Loucy (cell line): ENCODE measurements at regions not wholly inside any gene's neighbourhood (a gene's known extent, or its start where the extent isn't known, plus 50 kb on each side); places are given as distances from the start of the nearest gene placed in this dataset.

Experiments used
- EZH2phosphoT487 ChIP-seq: fragments of 200-600 bp; IDR thresholded peaks from 2 replicates; pipeline ENCODE4 v1.6.1; 2018; ENCODE audit warnings: antibody characterized with exemption, mild to moderate bottlenecking, moderate library complexity, borderline replicate concordance
- TF ChIP-seq, protein P1 (sequence below): fragments of 200-600 bp; sonication (generic); conservative IDR thresholded peaks from 2 replicates; pipeline ENCODE4 v1.5.1; 2014; ENCODE audit warnings: mild to moderate bottlenecking, antibody characterized with exemption, low read length

DNA sequence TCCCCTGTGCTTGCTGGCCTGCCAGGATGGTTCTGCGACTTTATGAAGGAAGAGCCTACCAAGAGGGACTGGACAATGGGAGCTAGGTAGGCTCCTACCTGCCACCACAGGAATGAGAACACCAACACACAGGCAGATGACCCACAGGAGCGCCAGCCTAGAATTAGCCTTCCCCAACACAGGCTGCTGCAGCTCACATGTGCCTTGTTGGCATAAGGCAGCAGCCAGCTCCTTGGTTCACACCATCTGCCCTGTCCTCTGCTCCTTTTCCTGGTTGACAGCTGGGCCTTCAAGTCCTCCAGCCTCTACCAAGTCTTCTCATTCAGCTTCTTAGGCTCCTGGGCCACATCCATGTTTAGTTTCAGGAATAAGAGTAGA lies 705.4 kb upstream of the RAB6C start:
- TF ChIP-seq, protein P1, sequence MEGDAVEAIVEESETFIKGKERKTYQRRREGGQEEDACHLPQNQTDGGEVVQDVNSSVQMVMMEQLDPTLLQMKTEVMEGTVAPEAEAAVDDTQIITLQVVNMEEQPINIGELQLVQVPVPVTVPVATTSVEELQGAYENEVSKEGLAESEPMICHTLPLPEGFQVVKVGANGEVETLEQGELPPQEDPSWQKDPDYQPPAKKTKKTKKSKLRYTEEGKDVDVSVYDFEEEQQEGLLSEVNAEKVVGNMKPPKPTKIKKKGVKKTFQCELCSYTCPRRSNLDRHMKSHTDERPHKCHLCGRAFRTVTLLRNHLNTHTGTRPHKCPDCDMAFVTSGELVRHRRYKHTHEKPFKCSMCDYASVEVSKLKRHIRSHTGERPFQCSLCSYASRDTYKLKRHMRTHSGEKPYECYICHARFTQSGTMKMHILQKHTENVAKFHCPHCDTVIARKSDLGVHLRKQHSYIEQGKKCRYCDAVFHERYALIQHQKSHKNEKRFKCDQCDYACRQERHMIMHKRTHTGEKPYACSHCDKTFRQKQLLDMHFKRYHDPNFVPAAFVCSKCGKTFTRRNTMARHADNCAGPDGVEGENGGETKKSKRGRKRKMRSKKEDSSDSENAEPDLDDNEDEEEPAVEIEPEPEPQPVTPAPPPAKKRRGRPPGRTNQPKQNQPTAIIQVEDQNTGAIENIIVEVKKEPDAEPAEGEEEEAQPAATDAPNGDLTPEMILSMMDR: no peak
- TF ChIP-seq EZH2phosphoT487: no peak
